Mucosa of descending colon (tissue), 3 donors: ENCODE measurements at regions not wholly inside any gene's neighbourhood (a gene's known extent, or its start where the extent isn't known, plus 50 kb on each side); places are given as distances from the start of the nearest gene placed in this dataset.

Experiments used
- ATAC-seq: fragments of 200-7000 bp; cut with Tn5 transposase; one replicate; pipeline ENCODE4 v1.9.1; 2020; ENCODE audit warnings: mild to moderate bottlenecking, moderate library complexity
- DNase-seq, 3 donors: peaks; one replicate each; pipeline ENCODE4 v3.0.0-alpha.2; 2020
- H3K36me3 ChIP-seq: fragments of 200-600 bp; one replicate; pipeline ENCODE4 v1.8.0; 2021; ENCODE audit warnings: low read depth, mild to moderate bottlenecking
- H3K4me1 ChIP-seq: fragments of 200-600 bp; one replicate; pipeline ENCODE4 v1.8.0; 2021; ENCODE audit warnings: low read depth, mild to moderate bottlenecking
- H3K4me3 ChIP-seq: fragments of 200-600 bp; one replicate; pipeline ENCODE4 v1.8.0; 2021; ENCODE audit warnings: mild to moderate bottlenecking
- H3K9me3 ChIP-seq: fragments of 200-600 bp; one replicate; pipeline ENCODE4 v1.8.0; 2021; ENCODE audit warnings: mild to moderate bottlenecking
- intact Hi-C, 2 donors: fragments of 100-400 bp; cut with DNase I in 1 of 2; cut with micrococcal nuclease in 1 of 2; formaldehyde crosslinking; loops; one replicate each; pipeline versions ENCODE4 v1.11.0 to v1.11.1; 2022; cut with DNase I, micrococcal nuclease
- TF ChIP-seq, protein P1 (sequence below): fragments of 200-600 bp; IDR thresholded peaks from one replicate; pipeline ENCODE4 v1.8.0; 2022; ENCODE audit warnings: antibody characterized with exemption, mild to moderate bottlenecking
- donor health status: DM: no; HTN: no; CAD: no; lungs with moderate emphysema.
- donor health status: DM: no; HTN: no; CAD: no.
- donor health status: DM: no; HTN: yes; CAD: no.

GRCh38 chr5:26681861-26682260 lies 356.5 kb downstream of the CDH9 start:
- DNase-seq (no peak), ATAC-seq (no peak)
- intact Hi-C loops: no loop called here
- Histone ChIP-seq H3K36me3 (no peaks in the 10 kb centered on the region), H3K4me1 (no peaks in the 10 kb centered on the region), H3K9me3 (peaks cover 46% of the 10 kb centered on the region), H3K4me3 (no peak overlapping the region)
- TF ChIP-seq, protein P1, sequence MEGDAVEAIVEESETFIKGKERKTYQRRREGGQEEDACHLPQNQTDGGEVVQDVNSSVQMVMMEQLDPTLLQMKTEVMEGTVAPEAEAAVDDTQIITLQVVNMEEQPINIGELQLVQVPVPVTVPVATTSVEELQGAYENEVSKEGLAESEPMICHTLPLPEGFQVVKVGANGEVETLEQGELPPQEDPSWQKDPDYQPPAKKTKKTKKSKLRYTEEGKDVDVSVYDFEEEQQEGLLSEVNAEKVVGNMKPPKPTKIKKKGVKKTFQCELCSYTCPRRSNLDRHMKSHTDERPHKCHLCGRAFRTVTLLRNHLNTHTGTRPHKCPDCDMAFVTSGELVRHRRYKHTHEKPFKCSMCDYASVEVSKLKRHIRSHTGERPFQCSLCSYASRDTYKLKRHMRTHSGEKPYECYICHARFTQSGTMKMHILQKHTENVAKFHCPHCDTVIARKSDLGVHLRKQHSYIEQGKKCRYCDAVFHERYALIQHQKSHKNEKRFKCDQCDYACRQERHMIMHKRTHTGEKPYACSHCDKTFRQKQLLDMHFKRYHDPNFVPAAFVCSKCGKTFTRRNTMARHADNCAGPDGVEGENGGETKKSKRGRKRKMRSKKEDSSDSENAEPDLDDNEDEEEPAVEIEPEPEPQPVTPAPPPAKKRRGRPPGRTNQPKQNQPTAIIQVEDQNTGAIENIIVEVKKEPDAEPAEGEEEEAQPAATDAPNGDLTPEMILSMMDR: no peak

DNA sequence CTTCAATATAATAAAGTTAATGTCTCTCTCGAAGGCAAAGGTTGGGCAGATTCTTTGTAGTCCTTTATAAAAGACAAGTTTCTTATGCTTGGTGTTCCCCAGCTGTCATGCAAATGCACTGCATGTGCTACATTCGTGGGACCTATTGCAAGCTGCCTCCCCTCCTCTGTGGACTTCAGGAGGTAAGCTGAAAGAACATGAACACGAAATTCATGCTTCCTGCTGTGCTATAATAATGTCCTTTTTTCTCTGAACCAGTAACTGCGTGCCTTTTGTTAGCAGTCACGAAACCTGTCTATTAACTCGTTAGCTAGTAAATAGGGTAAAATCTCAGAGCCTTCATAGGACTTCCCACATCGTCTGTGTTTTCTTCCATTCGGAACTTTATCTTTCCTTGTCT lies 363.5 kb downstream of the CDH9 start:
- intact Hi-C loops: no loop called here
- no peak overlapping the region for H3K4me3 ChIP-seq
- no peaks in the 10 kb centered on the region for H3K4me1 ChIP-seq
- H3K36me3 ChIP-seq: no peaks in the 10 kb centered on the region
- ATAC-seq (no peak), DNase-seq (no peak)
- TF ChIP-seq, protein P1: no peak
- peaks cover 26% of the 10 kb centered on the region for H3K9me3 ChIP-seq

DNA sequence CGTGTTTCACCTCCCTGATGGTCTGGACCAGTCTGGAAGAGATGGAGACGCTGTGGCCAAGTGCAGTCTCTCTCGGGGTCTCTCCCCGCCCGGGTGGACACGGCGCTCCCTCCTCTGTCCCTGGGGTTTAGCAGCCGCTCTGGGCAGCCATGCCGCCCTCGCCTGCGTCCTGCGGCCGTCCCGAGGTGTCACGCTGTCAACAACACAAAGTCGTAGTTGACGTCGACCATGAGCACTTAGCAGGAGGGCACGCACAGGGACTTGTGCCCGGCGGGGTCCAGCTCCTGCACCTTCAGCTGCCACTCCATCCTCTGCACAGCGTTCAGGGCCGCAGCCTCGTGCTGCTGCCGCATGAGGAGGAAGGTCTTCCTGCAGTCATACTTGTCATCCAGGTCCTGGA lies 368.9 kb downstream of the CDH9 start:
- TF ChIP-seq, protein P1: no peak
- H3K36me3 ChIP-seq: no peaks in the 10 kb centered on the region
- no peaks in the 10 kb centered on the region for H3K4me1 ChIP-seq
- DNase-seq (no peak), ATAC-seq (no peak)
- intact Hi-C loops: no loop called here
- H3K9me3 ChIP-seq: peaks cover 33% of the 10 kb centered on the region
- no peak overlapping the region for H3K4me3 ChIP-seq

- no peaks in the 10 kb centered on the region for H3K4me1 ChIP-seq
- ATAC-seq (no peak), DNase-seq (no peak)
- TF ChIP-seq, protein P1: no peak
- H3K4me3 ChIP-seq: no peak overlapping the region
- H3K36me3 ChIP-seq: no peaks in the 10 kb centered on the region
- H3K9me3 ChIP-seq: peaks cover 33% of the 10 kb centered on the region
- intact Hi-C loops: no loop called here
Observed at GRCh38 chr5:26669031-26669430, 369.4 kb downstream of the CDH9 start.

- ATAC-seq (no peak), DNase-seq (no peak)
- H3K4me3 ChIP-seq: no peak overlapping the region
- TF ChIP-seq, protein P1: no peak
- H3K9me3 ChIP-seq: peaks cover 28% of the 10 kb centered on the region
- no peaks in the 10 kb centered on the region for H3K36me3 ChIP-seq
- intact Hi-C loops: no loop called here
- H3K4me1 ChIP-seq: no peaks in the 10 kb centered on the region
Observed at GRCh38 chr5:26666371-26666770, 372.0 kb downstream of the CDH9 start.

GRCh38 chr5:26663500-26663899 lies 374.9 kb downstream of the CDH9 start:
- TF ChIP-seq, protein P1: no peak
- peaks cover 29% of the 10 kb centered on the region for H3K9me3 ChIP-seq
- H3K36me3 ChIP-seq: no peaks in the 10 kb centered on the region
- DNase-seq (no peak), ATAC-seq (no peak)
- intact Hi-C loops: no loop called here
- H3K4me3 ChIP-seq: no peak overlapping the region
- H3K4me1 ChIP-seq: no peaks in the 10 kb centered on the region
